Endothelial cell of umbilical vein (primary cell): ENCODE measurements at regions not wholly inside any gene's neighbourhood (a gene's known extent, or its start where the extent isn't known, plus 50 kb on each side); places are given as distances from the start of the nearest gene placed in this dataset.

ENCODE experiments used
- BruUV-seq: library from RNA; stranded (reverse); fragments of 400-500 nt; replicated peaks from 2 replicates; lab custom pipeline; 2021; lab: Mats Ljungman, UMichigan
- CTCF ChIA-PET: fragments of 300-600, 350-600 bp; sonication (Branson Sonifier 250); formaldehyde crosslinking; loops from one replicate; lab custom pipeline; 2021; ENCODE audit warnings: antibody characterized with exemption, inconsistent platforms; lab: Charles Lee
- POLR2A ChIA-PET: fragments of 300-600, 350-600 bp; sonication (Branson Sonifier 250); formaldehyde crosslinking; loops from one replicate; lab custom pipeline; 2021; ENCODE audit warnings: antibody characterized with exemption, inconsistent platforms; lab: Charles Lee
- DNase-seq: peaks from one replicate; pipeline ENCODE4 v3.0.0-alpha.2; 2011; ENCODE audit warnings: low read depth, low spot score
- FAIRE-seq: peaks from 2 replicates; lab custom pipeline; 2011; peaks lifted over from hg19 to GRCh38; lab: Jason Lieb, UNC
- H2AFZ ChIP-seq: 2 replicates; pipeline ENCODE4 v1.6.0; 2012; ENCODE audit warnings: low read depth, low read length, control low read depth, inconsistent platforms
- H3K27ac ChIP-seq: 2 replicates; pipeline ENCODE4 v1.5.1; 2011; ENCODE audit warnings: low read depth, mild to moderate bottlenecking, control low read depth, low read length, moderate library complexity; ENCODE audit not compliant: insufficient read depth
- H3K27me3 ChIP-seq, 2 experiments: 2 replicates each; pipeline versions ENCODE4 v1.6.0 to v1.6.1; 2011; ENCODE audit warnings: low read length in 2 of 2, mixed read lengths in 1 of 2; ENCODE audit not compliant: control insufficient read depth in 2 of 2, insufficient read depth in 2 of 2
- H3K36me3 ChIP-seq, 2 experiments: 2 replicates in 1 of 2; 3 replicates in 1 of 2; pipeline ENCODE4 v1.5.1; 2011; ENCODE audit warnings: low read length in 2 of 2, mild to moderate bottlenecking in 1 of 2, moderate library complexity in 1 of 2; ENCODE audit not compliant: control insufficient read depth in 2 of 2, insufficient read depth in 2 of 2; ENCODE audit errors: extremely low read depth in 1 of 2
- H3K4me1 ChIP-seq: 3 replicates; pipeline ENCODE4 v1.5.1; 2011; ENCODE audit warnings: mild to moderate bottlenecking, low read length; ENCODE audit not compliant: control insufficient read depth, insufficient read depth; ENCODE audit errors: extremely low read depth
- H3K4me2 ChIP-seq: 2 replicates; pipeline ENCODE4 v1.6.1; 2011; ENCODE audit warnings: low read length, control low read depth, mixed read lengths; ENCODE audit not compliant: insufficient read depth
- H3K4me3 ChIP-seq, 3 experiments: fragments of 200-600 bp in 1 of 3; sonication (generic), shearing (Covaris generic) in 1 of 3; replicated peaks in 1 of 3; 2 replicates each; pipeline ENCODE4 v1.5.1; 2011 to 2016; ENCODE audit warnings: control low read depth in 3 of 3, low read length in 3 of 3, mild to moderate bottlenecking in 2 of 3, inconsistent platforms in 1 of 3, low read depth in 1 of 3, moderate library complexity in 1 of 3; ENCODE audit not compliant: insufficient read depth in 1 of 3
- H3K79me2 ChIP-seq: 2 replicates; pipeline ENCODE4 v1.6.0; 2012; ENCODE audit warnings: low read length, inconsistent platforms; ENCODE audit not compliant: control insufficient read depth, insufficient read depth
- H3K9ac ChIP-seq: replicated peaks from 2 replicates; pipeline ENCODE3; 2011; ENCODE audit warnings: low read length, control low read depth; ENCODE audit not compliant: insufficient read depth; ENCODE audit errors: extremely low read depth
- H3K9me1 ChIP-seq: replicated peaks from 3 replicates; pipeline ENCODE4 v1.6.0; 2011; ENCODE audit warnings: mild to moderate bottlenecking, low read length; ENCODE audit not compliant: control insufficient read depth, insufficient read depth; ENCODE audit errors: extremely low read depth
- H3K9me3 ChIP-seq: replicated peaks from 2 replicates; pipeline ENCODE4 v1.5.1; 2012; ENCODE audit warnings: low read length, inconsistent platforms; ENCODE audit not compliant: control insufficient read depth, insufficient read depth
- H4K20me1 ChIP-seq: replicated peaks from 2 replicates; pipeline ENCODE3; 2011; ENCODE audit warnings: mild to moderate bottlenecking, low read length; ENCODE audit not compliant: control insufficient read depth, insufficient read depth; ENCODE audit errors: extremely low read depth
- CTCF ChIP-seq, 2 donors: IDR thresholded peaks; 1 replicate in 1 of 2; 2 replicates in 1 of 2; pipeline ENCODE4 v1.5.1; 2011; ENCODE audit warnings: low read length in 2 of 2, mild to moderate bottlenecking in 2 of 2, moderate library complexity in 2 of 2, control low read depth in 1 of 2, inconsistent platforms in 1 of 2, low read depth in 1 of 2; ENCODE audit not compliant: insufficient read depth in 1 of 2; ENCODE audit errors: extremely low read depth in 1 of 2
- EZH2 ChIP-seq: IDR thresholded peaks from 2 replicates; pipeline ENCODE4 v1.6.1; 2012; ENCODE audit warnings: borderline replicate concordance, low read depth, mild to moderate bottlenecking, moderate library complexity, low read length, inconsistent platforms; ENCODE audit not compliant: severe bottlenecking
- FOS ChIP-seq: IDR thresholded peaks from 2 replicates; pipeline ENCODE4 v1.6.1; 2011; ENCODE audit warnings: mild to moderate bottlenecking, low read length, moderate library complexity, borderline replicate concordance; ENCODE audit not compliant: insufficient read depth
- GATA2 ChIP-seq: IDR thresholded peaks from 2 replicates; pipeline ENCODE4 v1.7.0; 2011; ENCODE audit warnings: low read depth, mild to moderate bottlenecking, moderate library complexity, mixed read lengths, low read length; ENCODE audit not compliant: insufficient read length, insufficient read depth
- JUN ChIP-seq: IDR thresholded peaks from 2 replicates; pipeline ENCODE4 v1.6.1; 2011; ENCODE audit warnings: borderline replicate concordance, low read depth; ENCODE audit not compliant: insufficient read length, insufficient read depth
- MAX ChIP-seq: IDR thresholded peaks from 2 replicates; pipeline ENCODE4 v1.6.1; 2011; ENCODE audit not compliant: insufficient read depth, insufficient read length
- MYC ChIP-seq: IDR thresholded peaks from one replicate; pipeline ENCODE4 v1.6.1; 2011; ENCODE audit warnings: mild to moderate bottlenecking, low read depth, low read length
- POLR2A ChIP-seq: IDR thresholded peaks from 2 replicates; pipeline ENCODE4 v1.6.1; 2012; ENCODE audit warnings: low read depth, mild to moderate bottlenecking, control low read depth, low read length
- POLR2AphosphoS5 ChIP-seq: IDR thresholded peaks from 2 replicates; pipeline ENCODE4 v1.6.1; 2012; ENCODE audit warnings: low read depth, mild to moderate bottlenecking, control low read depth, low read length, moderate library complexity; ENCODE audit not compliant: insufficient read depth
- dilution Hi-C: fragments of 300-500 bp; cut with MboI; formaldehyde crosslinking; loops from one replicate; pipeline ENCODE4 v1.15.0; 2019; ENCODE audit warnings: low sequenced_read_pairs; ENCODE audit not compliant: extremely low pct_ligation_motif_present
- intact Hi-C: fragments of 100-400 bp; cut with micrococcal nuclease; formaldehyde crosslinking; loops from one replicate; pipeline ENCODE4 v1.10.0; 2022

- peak overlapping the region; percentile 66 for H2AFZ ChIP-seq
- no peaks in the 10 kb centered on the region for H3K27me3 ChIP-seq
- TF ChIP-seq JUN (no peak), MYC (no peak), FOS (no peak), POLR2AphosphoS5 (no peak), POLR2A (no peak), GATA2 (no peak), MAX (no peak), EZH2 (no peak), CTCF (IDR thresholded peaks at IDR 0.05; ENCODE audit: extremely low read depth in 1 of 2, insufficient read depth in 1 of 2, low read depth in 1 of 2, low read length in 2 of 2) (no peak)
- DNase-seq (no peak), FAIRE-seq (no peak)
- no peaks in the 10 kb centered on the region for H3K79me2 ChIP-seq
- H3K4me1 ChIP-seq: peaks cover 25% of the 10 kb centered on the region
- no peaks in the 10 kb centered on the region for H3K9me1 ChIP-seq
- no TSS peak for BruUV-seq
- H3K9me3 ChIP-seq: no peaks in the 10 kb centered on the region
- H3K4me2 ChIP-seq: peak overlapping the region; percentile 75
- intact Hi-C loops (loop anchor here (1.0 to 2.0 kb wide), 3 partner anchors 65 to 249 kb away; no protein-coding TSS in a partner anchor), dilution Hi-C loops (no loop called here)
- no peak overlapping the region for H3K9ac ChIP-seq
- peak overlapping the region in 1 of 3 experiments; percentile 15 for H3K4me3 ChIP-seq
- peak overlapping the region; percentile 48 for H3K27ac ChIP-seq
- ChIA-PET CTCF (interaction anchor here (0.8 to 1.6 kb wide), 4 partner anchors 13 to 295 kb away, joined by 3 to 4 read pairs (median 4); no protein-coding TSS in a partner anchor), POLR2A (no interaction called here)
- no peaks in the 10 kb centered on the region for H3K36me3 ChIP-seq
- H4K20me1 ChIP-seq: no peaks in the 10 kb centered on the region
These were observed 716.7 kb downstream of the DCDC2C start for GRCh38 chr2:4420032-4420431.
